SW480 (cell line): ENCODE measurements at regions not wholly inside any gene's neighbourhood (a gene's known extent, or its start where the extent isn't known, plus 50 kb on each side); places are given as distances from the start of the nearest gene placed in this dataset.
"Not testable (repeated sequence)": the region's sequence is repeated elsewhere in the genome, so short reads cannot be mapped to it uniquely, and the experiment has no call there.

ENCODE experiments used
- DNase-seq: peaks from one replicate; pipeline ENCODE4 v3.0.0-alpha.2; 2016; ENCODE audit warnings: low spot score

GRCh38 chr1:91098299-91098906, 76.6 kb upstream of the ZNF644 start:
- DNase-seq = peak; percentile 42

GRCh38 chr1:91095321-91095720, 73.5 kb upstream of the ZNF644 start:
- not testable (repeated sequence) for DNase-seq

- peak; percentile 41 for DNase-seq
Measured at GRCh38 chr1:91092503-91092902, 70.7 kb upstream of the ZNF644 start.

- peak; percentile 76 for DNase-seq
Measured at GRCh38 chr1:91091812-91092211, 70.0 kb upstream of the ZNF644 start.

- DNase-seq = no peak
Measured at GRCh38 chr1:91080650-91081049, 58.8 kb upstream of the ZNF644 start.

- no peak for DNase-seq
Measured at GRCh38 chr1:91078859-91079258, 57.0 kb upstream of the ZNF644 start.

GRCh38 chr1:91076834-91077233, 55.0 kb upstream of the ZNF644 start:
- DNase-seq = no peak

GRCh38 chr1:91075233-91076135, 53.6 kb upstream of the ZNF644 start:
- DNase-seq = no peak

- DNase-seq = no peak
Measured at GRCh38 chr1:91073299-91073698, 51.5 kb upstream of the ZNF644 start.

- no peak for DNase-seq
Measured at GRCh38 chr1:91071838-91072237, 50.0 kb upstream of the ZNF644 start.
